RWPE2 (cell line): ENCODE measurements at regions not wholly inside any gene's neighbourhood (a gene's known extent, or its start where the extent isn't known, plus 50 kb on each side); places are given as distances from the start of the nearest gene placed in this dataset.
"Not testable (repeated sequence)": the region's sequence is repeated elsewhere in the genome, so short reads cannot be mapped to it uniquely, and the experiment has no call there.

ENCODE experiments used
- ATAC-seq: fragments of 200-7000 bp; cut with Tn5 transposase; 3 replicates; pipeline ENCODE4 v1.9.1; 2021; ENCODE audit warnings: low read depth
- DNase-seq: peaks from one replicate; pipeline ENCODE4 v3.0.0-alpha.2; 2020; ENCODE audit warnings: low spot score
- H3K27ac ChIP-seq: fragments of 450-650 bp; 2 replicates; pipeline ENCODE4 v1.5.1; 2017; ENCODE audit warnings: mild to moderate bottlenecking; ENCODE audit not compliant: poor library complexity, severe bottlenecking
- H3K27me3 ChIP-seq: fragments of 250-450 bp; sonication (Bioruptor Pico); 2 replicates; pipeline ENCODE4 v1.5.1; 2021; ENCODE audit warnings: mild to moderate bottlenecking, moderate library complexity; ENCODE audit not compliant: insufficient read depth, poor library complexity, severe bottlenecking
- H3K36me3 ChIP-seq: fragments of 250-450 bp; sonication (Bioruptor Pico); 2 replicates; pipeline ENCODE4 v1.5.1; 2020; ENCODE audit warnings: low read depth, mild to moderate bottlenecking, moderate library complexity
- H3K4me1 ChIP-seq: fragments of 250-450 bp; sonication (Bioruptor Pico); 2 replicates; pipeline ENCODE4 v1.5.1; 2021; ENCODE audit warnings: mild to moderate bottlenecking, moderate library complexity; ENCODE audit not compliant: insufficient read depth, poor library complexity, severe bottlenecking
- H3K4me3 ChIP-seq: fragments of 250-450 bp; sonication (Bioruptor Pico); 2 replicates; pipeline ENCODE4 v1.5.1; 2021; ENCODE audit warnings: mild to moderate bottlenecking, moderate library complexity; ENCODE audit not compliant: severe bottlenecking
- H3K9me3 ChIP-seq: fragments of 250-450 bp; sonication (Bioruptor Pico); 2 replicates; pipeline ENCODE4 v1.5.1; 2021; ENCODE audit warnings: mild to moderate bottlenecking, moderate library complexity; ENCODE audit not compliant: severe bottlenecking
- CTCF ChIP-seq: fragments of 450-650 bp; IDR thresholded peaks from one replicate; pipeline ENCODE4 v1.5.1; 2017; ENCODE audit warnings: mild to moderate bottlenecking, moderate library complexity; ENCODE audit not compliant: poor library complexity, severe bottlenecking

- H3K9me3 ChIP-seq, result no peaks in the 10 kb centered on the region
- H3K27ac ChIP-seq, result no peak overlapping the region
- H3K4me3 ChIP-seq, result no peak overlapping the region
- no peaks in the 10 kb centered on the region for H3K36me3 ChIP-seq
- peak; percentile 45 for TF ChIP-seq CTCF
- H3K4me1 ChIP-seq, result no peaks in the 10 kb centered on the region
- ATAC-seq (peak; percentile 44; the same call in 1 of the 3 replicates), DNase-seq (no peak)
- no peaks in the 10 kb centered on the region for H3K27me3 ChIP-seq
These were observed 631.1 kb downstream of the COL12A1 start for GRCh38 chr6:74574794-74575193.

GRCh38 chr6:74573613-74574012, 632.2 kb downstream of the COL12A1 start:
- Histone ChIP-seq H3K27me3 (no peaks in the 10 kb centered on the region), H3K4me1 (no peaks in the 10 kb centered on the region), H3K36me3 (no peaks in the 10 kb centered on the region), H3K9me3 (no peaks in the 10 kb centered on the region), H3K27ac (no peak overlapping the region), H3K4me3 (no peak overlapping the region)
- no peak for TF ChIP-seq CTCF
- DNase-seq (no peak), ATAC-seq (no peak)

- H3K27ac ChIP-seq, result no peak overlapping the region
- no peaks in the 10 kb centered on the region for H3K27me3 ChIP-seq
- no peaks in the 10 kb centered on the region for H3K36me3 ChIP-seq
- H3K4me1 ChIP-seq, result no peaks in the 10 kb centered on the region
- H3K4me3 ChIP-seq, result no peak overlapping the region
- no peak for TF ChIP-seq CTCF
- ATAC-seq (no peak), DNase-seq (no peak)
- H3K9me3 ChIP-seq, result no peaks in the 10 kb centered on the region
These were observed 635.8 kb downstream of the COL12A1 start for GRCh38 chr6:74570044-74570443.

GRCh38 chr6:74568861-74569260, 637.0 kb downstream of the COL12A1 start:
- Histone ChIP-seq H3K4me3 (no peak overlapping the region), H3K27me3 (no peaks in the 10 kb centered on the region), H3K4me1 (no peaks in the 10 kb centered on the region), H3K36me3 (no peaks in the 10 kb centered on the region), H3K9me3 (no peaks in the 10 kb centered on the region), H3K27ac (no peak overlapping the region)
- ATAC-seq, result no peak
- no peak for TF ChIP-seq CTCF
- DNase-seq, result no peak

GRCh38 chr6:74567923-74568290, 637.9 kb downstream of the COL12A1 start:
- ATAC-seq, H3K36me3 ChIP-seq, DNase-seq, H3K4me3 ChIP-seq, H3K9me3 ChIP-seq, H3K27ac ChIP-seq, H3K27me3 ChIP-seq, H3K4me1 ChIP-seq: not testable (repeated sequence)
